ENCODE measurements at regions not wholly inside any gene's neighbourhood (a gene's known extent, or its start where the extent isn't known, plus 50 kb on each side); places are given as distances from the start of the nearest gene placed in this dataset.

DNA sequence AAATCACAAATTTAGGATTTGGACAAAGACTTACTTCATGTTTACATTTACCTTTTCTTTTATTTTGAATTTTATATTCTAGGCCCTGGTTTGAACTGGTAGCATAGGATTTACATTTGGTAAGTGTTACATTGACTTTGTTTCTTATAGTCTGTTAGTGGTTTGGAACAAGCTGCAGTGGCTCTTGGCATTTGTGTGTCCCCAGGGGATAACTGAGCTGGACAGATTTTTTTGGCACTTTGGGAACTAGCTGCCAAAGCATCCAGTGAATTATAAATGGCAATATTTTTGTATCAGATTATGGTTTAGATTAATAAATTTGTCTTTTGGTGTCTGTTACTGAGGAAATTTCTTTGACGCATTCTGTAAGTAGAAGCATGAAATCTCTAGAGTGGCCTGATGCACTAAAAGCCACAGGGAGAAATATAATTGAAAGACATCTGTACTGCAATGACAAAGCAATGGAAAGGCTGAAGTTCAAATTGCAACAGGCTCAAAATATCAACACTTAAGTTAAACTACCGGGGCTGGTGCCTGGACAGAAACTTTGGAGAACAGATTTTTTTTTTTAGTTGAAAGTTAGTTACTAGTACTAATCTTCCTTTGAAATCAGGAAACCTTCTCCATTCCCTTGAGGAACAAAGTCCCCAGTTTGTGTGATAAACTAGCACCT lies 107.6 kb upstream of the PLCXD3 start:
- no peak for TF ChIP-seq POLR2A (IDR thresholded peaks at IDR 0.05)
- TF ChIP-seq, protein P1, sequence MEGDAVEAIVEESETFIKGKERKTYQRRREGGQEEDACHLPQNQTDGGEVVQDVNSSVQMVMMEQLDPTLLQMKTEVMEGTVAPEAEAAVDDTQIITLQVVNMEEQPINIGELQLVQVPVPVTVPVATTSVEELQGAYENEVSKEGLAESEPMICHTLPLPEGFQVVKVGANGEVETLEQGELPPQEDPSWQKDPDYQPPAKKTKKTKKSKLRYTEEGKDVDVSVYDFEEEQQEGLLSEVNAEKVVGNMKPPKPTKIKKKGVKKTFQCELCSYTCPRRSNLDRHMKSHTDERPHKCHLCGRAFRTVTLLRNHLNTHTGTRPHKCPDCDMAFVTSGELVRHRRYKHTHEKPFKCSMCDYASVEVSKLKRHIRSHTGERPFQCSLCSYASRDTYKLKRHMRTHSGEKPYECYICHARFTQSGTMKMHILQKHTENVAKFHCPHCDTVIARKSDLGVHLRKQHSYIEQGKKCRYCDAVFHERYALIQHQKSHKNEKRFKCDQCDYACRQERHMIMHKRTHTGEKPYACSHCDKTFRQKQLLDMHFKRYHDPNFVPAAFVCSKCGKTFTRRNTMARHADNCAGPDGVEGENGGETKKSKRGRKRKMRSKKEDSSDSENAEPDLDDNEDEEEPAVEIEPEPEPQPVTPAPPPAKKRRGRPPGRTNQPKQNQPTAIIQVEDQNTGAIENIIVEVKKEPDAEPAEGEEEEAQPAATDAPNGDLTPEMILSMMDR (IDR thresholded peaks at IDR 0.05), result no peak

Measured in adrenal gland (tissue), 5 donors.